HCT116 (cell line): ENCODE measurements at regions not wholly inside any gene's neighbourhood (a gene's known extent, or its start where the extent isn't known, plus 50 kb on each side); places are given as distances from the start of the nearest gene placed in this dataset.

Experiments
- CEBPB ChIP-seq: IDR thresholded peaks from 2 replicates; pipeline ENCODE4 v1.6.1; 2012; ENCODE audit warnings: low read depth
- EGR1 ChIP-seq: IDR thresholded peaks from 2 replicates; pipeline ENCODE4 v1.6.1; 2012; ENCODE audit warnings: low read depth
- EZH2phosphoT487 ChIP-seq: fragments of 200-600 bp; IDR thresholded peaks from 2 replicates; pipeline ENCODE4 v1.6.1; 2018; ENCODE audit warnings: antibody characterized with exemption, borderline replicate concordance
- MAX ChIP-seq: IDR thresholded peaks from 2 replicates; pipeline ENCODE4 v1.6.1; 2012
- POLR2AphosphoS5 ChIP-seq: IDR thresholded peaks from 2 replicates; pipeline ENCODE4 v1.6.1; 2011; ENCODE audit warnings: mild to moderate bottlenecking, low read depth, low read length, moderate library complexity
- YY1 ChIP-seq: IDR thresholded peaks from 2 replicates; pipeline ENCODE4 v1.6.1; 2011; ENCODE audit warnings: low read length, low read depth, moderate library complexity, mild to moderate bottlenecking; ENCODE audit not compliant: insufficient replicate concordance; ENCODE audit errors: extremely low read depth
- TF ChIP-seq, protein P1 (sequence below), 3 experiments: fragments of 200-600 bp in 1 of 3; sonication (generic) in 1 of 3; IDR thresholded peaks in 2 of 3; conservative IDR thresholded peaks in 1 of 3; 2 replicates each; pipeline ENCODE4 v1.5.1; 2012 to 2017; ENCODE audit warnings: low read depth in 2 of 3, low read length in 2 of 3, antibody characterized with exemption in 1 of 3, borderline replicate concordance in 1 of 3, control low read depth in 1 of 3, mild to moderate bottlenecking in 1 of 3, mixed read lengths in 1 of 3, mixed run types in 1 of 3, moderate library complexity in 1 of 3; ENCODE audit not compliant: insufficient read depth in 1 of 3
- TF ChIP-seq, protein P2 (sequence below): IDR thresholded peaks from 2 replicates; pipeline ENCODE4 v1.6.1; 2012
- TF ChIP-seq, protein P3 (sequence below): IDR thresholded peaks from 2 replicates; pipeline ENCODE4 v1.6.1; 2012; ENCODE audit warnings: low read depth

DNA sequence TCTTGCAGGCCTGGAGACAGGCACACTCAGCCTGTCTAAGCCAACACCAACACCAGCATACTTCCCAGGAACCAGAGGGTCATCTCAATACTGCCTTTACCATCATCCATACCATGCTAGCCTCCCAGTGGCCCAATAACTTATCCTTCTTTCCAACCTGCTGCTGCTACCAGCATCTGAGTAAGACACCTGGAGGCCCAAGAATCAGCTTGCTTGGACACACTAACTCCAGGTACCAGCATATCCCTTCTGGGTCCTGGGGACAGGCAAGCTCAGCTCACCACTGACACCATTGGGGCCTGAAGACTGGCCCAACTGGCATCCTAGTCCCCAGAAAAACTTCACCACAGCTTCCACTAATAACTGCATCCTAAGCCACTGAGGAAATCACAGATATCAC lies 205.3 kb downstream of the CD109 start:
- TF ChIP-seq, protein P1, sequence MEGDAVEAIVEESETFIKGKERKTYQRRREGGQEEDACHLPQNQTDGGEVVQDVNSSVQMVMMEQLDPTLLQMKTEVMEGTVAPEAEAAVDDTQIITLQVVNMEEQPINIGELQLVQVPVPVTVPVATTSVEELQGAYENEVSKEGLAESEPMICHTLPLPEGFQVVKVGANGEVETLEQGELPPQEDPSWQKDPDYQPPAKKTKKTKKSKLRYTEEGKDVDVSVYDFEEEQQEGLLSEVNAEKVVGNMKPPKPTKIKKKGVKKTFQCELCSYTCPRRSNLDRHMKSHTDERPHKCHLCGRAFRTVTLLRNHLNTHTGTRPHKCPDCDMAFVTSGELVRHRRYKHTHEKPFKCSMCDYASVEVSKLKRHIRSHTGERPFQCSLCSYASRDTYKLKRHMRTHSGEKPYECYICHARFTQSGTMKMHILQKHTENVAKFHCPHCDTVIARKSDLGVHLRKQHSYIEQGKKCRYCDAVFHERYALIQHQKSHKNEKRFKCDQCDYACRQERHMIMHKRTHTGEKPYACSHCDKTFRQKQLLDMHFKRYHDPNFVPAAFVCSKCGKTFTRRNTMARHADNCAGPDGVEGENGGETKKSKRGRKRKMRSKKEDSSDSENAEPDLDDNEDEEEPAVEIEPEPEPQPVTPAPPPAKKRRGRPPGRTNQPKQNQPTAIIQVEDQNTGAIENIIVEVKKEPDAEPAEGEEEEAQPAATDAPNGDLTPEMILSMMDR (IDR thresholded peaks at IDR 0.05 in 2 of 3, conservative IDR thresholded peaks at IDR 0.05 in 1 of 3; ENCODE audit: borderline replicate concordance in 1 of 3, insufficient read depth in 1 of 3, low read depth in 2 of 3, low read length in 2 of 3) = no peak
- TF ChIP-seq YY1 (no peak), MAX (no peak), EZH2phosphoT487 (no peak), CEBPB (no peak), EGR1 (no peak), POLR2AphosphoS5 (no peak)
- TF ChIP-seq, protein P2, sequence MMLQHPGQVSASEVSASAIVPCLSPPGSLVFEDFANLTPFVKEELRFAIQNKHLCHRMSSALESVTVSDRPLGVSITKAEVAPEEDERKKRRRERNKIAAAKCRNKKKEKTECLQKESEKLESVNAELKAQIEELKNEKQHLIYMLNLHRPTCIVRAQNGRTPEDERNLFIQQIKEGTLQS = no peak
- TF ChIP-seq, protein P3, sequence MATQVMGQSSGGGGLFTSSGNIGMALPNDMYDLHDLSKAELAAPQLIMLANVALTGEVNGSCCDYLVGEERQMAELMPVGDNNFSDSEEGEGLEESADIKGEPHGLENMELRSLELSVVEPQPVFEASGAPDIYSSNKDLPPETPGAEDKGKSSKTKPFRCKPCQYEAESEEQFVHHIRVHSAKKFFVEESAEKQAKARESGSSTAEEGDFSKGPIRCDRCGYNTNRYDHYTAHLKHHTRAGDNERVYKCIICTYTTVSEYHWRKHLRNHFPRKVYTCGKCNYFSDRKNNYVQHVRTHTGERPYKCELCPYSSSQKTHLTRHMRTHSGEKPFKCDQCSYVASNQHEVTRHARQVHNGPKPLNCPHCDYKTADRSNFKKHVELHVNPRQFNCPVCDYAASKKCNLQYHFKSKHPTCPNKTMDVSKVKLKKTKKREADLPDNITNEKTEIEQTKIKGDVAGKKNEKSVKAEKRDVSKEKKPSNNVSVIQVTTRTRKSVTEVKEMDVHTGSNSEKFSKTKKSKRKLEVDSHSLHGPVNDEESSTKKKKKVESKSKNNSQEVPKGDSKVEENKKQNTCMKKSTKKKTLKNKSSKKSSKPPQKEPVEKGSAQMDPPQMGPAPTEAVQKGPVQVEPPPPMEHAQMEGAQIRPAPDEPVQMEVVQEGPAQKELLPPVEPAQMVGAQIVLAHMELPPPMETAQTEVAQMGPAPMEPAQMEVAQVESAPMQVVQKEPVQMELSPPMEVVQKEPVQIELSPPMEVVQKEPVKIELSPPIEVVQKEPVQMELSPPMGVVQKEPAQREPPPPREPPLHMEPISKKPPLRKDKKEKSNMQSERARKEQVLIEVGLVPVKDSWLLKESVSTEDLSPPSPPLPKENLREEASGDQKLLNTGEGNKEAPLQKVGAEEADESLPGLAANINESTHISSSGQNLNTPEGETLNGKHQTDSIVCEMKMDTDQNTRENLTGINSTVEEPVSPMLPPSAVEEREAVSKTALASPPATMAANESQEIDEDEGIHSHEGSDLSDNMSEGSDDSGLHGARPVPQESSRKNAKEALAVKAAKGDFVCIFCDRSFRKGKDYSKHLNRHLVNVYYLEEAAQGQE = no peak
